GM20000 (cell line): ENCODE measurements at regions not wholly inside any gene's neighbourhood (a gene's known extent, or its start where the extent isn't known, plus 50 kb on each side); places are given as distances from the start of the nearest gene placed in this dataset.
"Not testable (repeated sequence)": the region's sequence is repeated elsewhere in the genome, so short reads cannot be mapped to it uniquely, and the experiment has no call there.

Experiments
- DNase-seq: peaks from one replicate; pipeline ENCODE4 v3.0.0; 2012; ENCODE audit warnings: low spot score
- CTCF ChIP-seq: IDR thresholded peaks from 2 replicates; pipeline ENCODE4 v1.5.1; 2012; ENCODE audit warnings: mild to moderate bottlenecking, control low read depth; ENCODE audit errors: extremely low read depth, missing control alignments

- TF ChIP-seq CTCF, result no peak
- no peak for DNase-seq
These were observed 66.7 kb upstream of the SLC22A16 start for GRCh38 chr6:110543106-110543505.

GRCh38 chr6:110542311-110543024, 66.1 kb upstream of the SLC22A16 start:
- DNase-seq, result no peak
- no peak for TF ChIP-seq CTCF

GRCh38 chr6:110541701-110542309, 65.4 kb upstream of the SLC22A16 start:
- no peak for DNase-seq
- TF ChIP-seq CTCF, result no peak

GRCh38 chr6:110539277-110540019, 63.0 kb upstream of the SLC22A16 start:
- not testable (repeated sequence) for DNase-seq

DNA sequence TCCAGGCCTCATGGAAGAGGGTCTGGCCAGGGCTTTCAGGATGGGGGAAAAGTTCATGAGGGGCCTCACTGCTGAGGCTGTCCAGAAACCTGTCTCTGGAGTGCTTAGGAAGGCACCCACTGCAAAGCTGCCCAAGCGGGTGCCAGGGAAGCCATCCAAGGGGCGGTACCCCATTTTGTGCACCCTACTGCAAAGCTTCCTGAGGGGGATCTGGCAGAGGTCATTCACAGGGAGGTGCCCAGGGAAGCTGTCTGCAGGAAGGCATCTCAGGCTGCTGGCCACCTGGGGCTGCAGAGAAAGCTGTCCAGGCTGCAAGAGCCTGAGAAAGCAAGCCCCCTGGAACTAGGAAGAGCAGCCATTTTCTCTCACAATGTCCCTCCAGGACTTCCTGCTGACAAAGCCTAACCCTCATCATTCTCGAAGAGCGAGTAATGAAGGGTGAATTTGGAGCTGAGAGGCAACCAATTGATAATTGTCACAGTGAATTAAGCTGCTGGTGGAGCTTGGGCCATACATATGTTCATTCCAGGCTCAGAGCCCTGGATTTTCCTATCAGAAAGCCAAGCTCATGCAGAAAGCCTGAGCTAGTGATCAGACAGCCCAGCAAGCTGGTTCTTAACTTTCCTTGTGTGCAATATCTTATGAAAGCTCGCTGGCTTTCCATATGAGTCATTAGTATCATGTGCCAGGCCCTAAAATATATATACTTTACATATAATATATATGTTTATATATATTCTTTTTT, 62.2 kb upstream of the SLC22A16 start:
- DNase-seq, result no peak
- TF ChIP-seq CTCF, result no peak

GRCh38 chr6:110537208-110538123, 61.1 kb upstream of the SLC22A16 start:
- no peak for DNase-seq
- no peak for TF ChIP-seq CTCF
